ENCODE measurements at regions not wholly inside any gene's neighbourhood (a gene's known extent, or its start where the extent isn't known, plus 50 kb on each side); places are given as distances from the start of the nearest gene placed in this dataset.

DNA sequence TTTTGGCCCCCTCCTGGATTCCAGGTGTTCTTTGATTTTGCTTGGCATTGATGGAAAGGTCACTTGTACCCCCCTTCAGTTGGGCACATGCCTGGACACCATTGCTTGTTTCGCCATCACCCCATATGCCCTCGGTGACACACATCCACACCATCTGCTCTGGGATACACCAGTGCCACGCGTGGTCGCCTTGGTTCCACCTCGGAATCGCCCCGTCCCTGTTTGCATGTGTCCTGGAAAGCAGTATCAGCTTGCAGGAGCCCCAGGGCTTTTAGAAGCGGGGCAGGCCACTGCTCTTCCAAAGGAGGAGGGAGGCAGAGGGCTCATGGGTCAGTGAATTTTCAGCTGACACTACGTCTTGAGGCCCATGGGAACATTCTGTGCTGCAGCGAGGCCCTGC, 607.9 kb downstream of the KCNJ18 start:
- no peak for TF ChIP-seq CTCF (IDR thresholded peaks at IDR 0.05)
- TF ChIP-seq POLR2AphosphoS5 (IDR thresholded peaks at IDR 0.05; ENCODE audit: low read depth, low read length) = no peak
- TF ChIP-seq, protein P1, sequence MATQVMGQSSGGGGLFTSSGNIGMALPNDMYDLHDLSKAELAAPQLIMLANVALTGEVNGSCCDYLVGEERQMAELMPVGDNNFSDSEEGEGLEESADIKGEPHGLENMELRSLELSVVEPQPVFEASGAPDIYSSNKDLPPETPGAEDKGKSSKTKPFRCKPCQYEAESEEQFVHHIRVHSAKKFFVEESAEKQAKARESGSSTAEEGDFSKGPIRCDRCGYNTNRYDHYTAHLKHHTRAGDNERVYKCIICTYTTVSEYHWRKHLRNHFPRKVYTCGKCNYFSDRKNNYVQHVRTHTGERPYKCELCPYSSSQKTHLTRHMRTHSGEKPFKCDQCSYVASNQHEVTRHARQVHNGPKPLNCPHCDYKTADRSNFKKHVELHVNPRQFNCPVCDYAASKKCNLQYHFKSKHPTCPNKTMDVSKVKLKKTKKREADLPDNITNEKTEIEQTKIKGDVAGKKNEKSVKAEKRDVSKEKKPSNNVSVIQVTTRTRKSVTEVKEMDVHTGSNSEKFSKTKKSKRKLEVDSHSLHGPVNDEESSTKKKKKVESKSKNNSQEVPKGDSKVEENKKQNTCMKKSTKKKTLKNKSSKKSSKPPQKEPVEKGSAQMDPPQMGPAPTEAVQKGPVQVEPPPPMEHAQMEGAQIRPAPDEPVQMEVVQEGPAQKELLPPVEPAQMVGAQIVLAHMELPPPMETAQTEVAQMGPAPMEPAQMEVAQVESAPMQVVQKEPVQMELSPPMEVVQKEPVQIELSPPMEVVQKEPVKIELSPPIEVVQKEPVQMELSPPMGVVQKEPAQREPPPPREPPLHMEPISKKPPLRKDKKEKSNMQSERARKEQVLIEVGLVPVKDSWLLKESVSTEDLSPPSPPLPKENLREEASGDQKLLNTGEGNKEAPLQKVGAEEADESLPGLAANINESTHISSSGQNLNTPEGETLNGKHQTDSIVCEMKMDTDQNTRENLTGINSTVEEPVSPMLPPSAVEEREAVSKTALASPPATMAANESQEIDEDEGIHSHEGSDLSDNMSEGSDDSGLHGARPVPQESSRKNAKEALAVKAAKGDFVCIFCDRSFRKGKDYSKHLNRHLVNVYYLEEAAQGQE (IDR thresholded peaks at IDR 0.05; ENCODE audit: insufficient read depth in 1 of 2, low read depth in 2 of 2, low read length in 1 of 2) = no peak
- TF ChIP-seq TCF7L2 (IDR thresholded peaks at IDR 0.05; ENCODE audit: low read depth, low read length) = no peak

All from Panc1 (cell line).